WTC11 (cell line): ENCODE measurements at regions not wholly inside any gene's neighbourhood (a gene's known extent, or its start where the extent isn't known, plus 50 kb on each side); places are given as distances from the start of the nearest gene placed in this dataset.
"Not testable (repeated sequence)": the region's sequence is repeated elsewhere in the genome, so short reads cannot be mapped to it uniquely, and the experiment has no call there.

ENCODE experiments used
- ATAC-seq: fragments of 200-7000 bp; cut with Tn5 transposase; 2 replicates; pipeline ENCODE4 v1.10.0; 2021; ENCODE audit warnings: mild to moderate bottlenecking, moderate library complexity
- CTCF ChIA-PET: fragments of 300-600 bp; sonication (Branson Sonifier 250); formaldehyde crosslinking; loops from one replicate; lab custom pipeline; 2021; ENCODE audit warnings: antibody characterized with exemption; lab: Charles Lee
- POLR2A ChIA-PET: fragments of 350-600 bp; sonication (Branson Sonifier 250); formaldehyde crosslinking; loops from one replicate; lab custom pipeline; 2021; ENCODE audit warnings: antibody characterized with exemption; lab: Charles Lee
- DNase-seq: peaks from one replicate; pipeline ENCODE4 v3.0.0; 2021; ENCODE audit warnings: low spot score
- H3K27ac Mint-ChIP-seq: 2 replicates; pipeline ENCODE4 v1.8.0; 2021; ENCODE audit warnings: mixed read lengths
- H3K27me3 Mint-ChIP-seq: 2 replicates; pipeline ENCODE4 v1.8.0; 2021; ENCODE audit warnings: low read depth, mild to moderate bottlenecking, moderate library complexity, mixed read lengths
- H3K36me3 Mint-ChIP-seq: 2 replicates; pipeline ENCODE4 v1.8.0; 2021; ENCODE audit warnings: mixed read lengths
- H3K4me1 Mint-ChIP-seq: 2 replicates; pipeline ENCODE4 v1.8.0; 2022; ENCODE audit warnings: mixed read lengths
- H3K4me3 Mint-ChIP-seq: 2 replicates; pipeline ENCODE4 v1.8.0; 2021; ENCODE audit warnings: mild to moderate bottlenecking, moderate library complexity, mixed read lengths
- H3K9me3 Mint-ChIP-seq: 2 replicates; pipeline ENCODE4 v1.8.0; 2021; ENCODE audit warnings: mixed read lengths
- CREB1 ChIP-seq: sonication (generic); formaldehyde crosslinking; IDR thresholded peaks from 2 replicates; pipeline ENCODE4 v1.8.0; 2023; ENCODE audit warnings: mild to moderate bottlenecking, missing genetic modification reagents
- E2F5 ChIP-seq: sonication (generic); formaldehyde crosslinking; IDR thresholded peaks from 2 replicates; pipeline ENCODE4 v1.8.1; 2022; ENCODE audit warnings: mild to moderate bottlenecking, moderate library complexity, missing genetic modification reagents
- ETV6 ChIP-seq: sonication (generic); formaldehyde crosslinking; IDR thresholded peaks from 2 replicates; pipeline ENCODE4 v1.8.1; 2022; ENCODE audit warnings: mild to moderate bottlenecking, missing genetic modification reagents
- FOXJ3 ChIP-seq: sonication (generic); formaldehyde crosslinking; IDR thresholded peaks from 2 replicates; pipeline ENCODE4 v1.9.0; 2021; ENCODE audit warnings: missing genetic modification reagents, mild to moderate bottlenecking, borderline replicate concordance
- FOXK1 ChIP-seq: sonication (generic); formaldehyde crosslinking; IDR thresholded peaks from 2 replicates; pipeline ENCODE4 v1.8.0; 2022; ENCODE audit warnings: mild to moderate bottlenecking, moderate library complexity, missing genetic modification reagents
- FOXP1 ChIP-seq: sonication (generic); formaldehyde crosslinking; IDR thresholded peaks from 2 replicates; pipeline ENCODE4 v1.8.0; 2022; ENCODE audit warnings: missing genetic modification reagents, mild to moderate bottlenecking, moderate library complexity, borderline replicate concordance
- GABPB1 ChIP-seq: sonication (generic); formaldehyde crosslinking; IDR thresholded peaks from 2 replicates; pipeline ENCODE4 v1.8.1; 2023; ENCODE audit warnings: mild to moderate bottlenecking, missing genetic modification reagents
- GRHL2 ChIP-seq: fragments of 250-450 bp; sonication (Bioruptor Pico); IDR thresholded peaks from 2 replicates; pipeline ENCODE4 v1.8.0; 2022; ENCODE audit warnings: mild to moderate bottlenecking, moderate library complexity; ENCODE audit not compliant: insufficient replicate concordance, severe bottlenecking
- KAT7 ChIP-seq: sonication (generic); formaldehyde crosslinking; IDR thresholded peaks from 2 replicates; pipeline ENCODE4 v1.8.1; 2023; ENCODE audit warnings: missing genetic modification reagents, mild to moderate bottlenecking, borderline replicate concordance
- MAX ChIP-seq: sonication (generic); formaldehyde crosslinking; IDR thresholded peaks from 2 replicates; pipeline ENCODE4 v1.8.0; 2022; ENCODE audit warnings: mild to moderate bottlenecking, missing genetic modification reagents
- PRDM15 ChIP-seq: sonication (generic); formaldehyde crosslinking; IDR thresholded peaks from 2 replicates; pipeline ENCODE4 v1.8.0; 2022; ENCODE audit warnings: missing genetic modification reagents
- RELA ChIP-seq: sonication (generic); formaldehyde crosslinking; IDR thresholded peaks from 2 replicates; pipeline ENCODE4 v1.8.1; 2022; ENCODE audit warnings: missing genetic modification reagents, mild to moderate bottlenecking, borderline replicate concordance
- SOX15 ChIP-seq: fragments of 250-450 bp; sonication (Bioruptor Pico); IDR thresholded peaks from 2 replicates; pipeline ENCODE4 v1.9.0; 2021; ENCODE audit warnings: mild to moderate bottlenecking
- TEAD1 ChIP-seq: sonication (generic); formaldehyde crosslinking; IDR thresholded peaks from 2 replicates; pipeline ENCODE4 v1.8.0; 2022; ENCODE audit warnings: mild to moderate bottlenecking, missing genetic modification reagents
- ZNF423 ChIP-seq: fragments of 250-450 bp; sonication (Bioruptor Pico); IDR thresholded peaks from 2 replicates; pipeline ENCODE4 v2.1.2; 2022; ENCODE audit warnings: mild to moderate bottlenecking, moderate library complexity
- TF ChIP-seq, protein P1 (sequence below): fragments of 200-600 bp; IDR thresholded peaks from 2 replicates; pipeline ENCODE4 v1.8.0; 2022; ENCODE audit warnings: antibody characterized with exemption

GRCh38 chr2:53586733-53587612, 180.6 kb upstream of the CHAC2 start:
- not testable (repeated sequence) for H3K27me3 Mint-ChIP-seq
- peak; percentile 22 for DNase-seq
- TF ChIP-seq FOXK1 (CRISPR knock-in tag) = peak; percentile 84; the same call in 1 of the 2 replicates
- TF ChIP-seq, all 79 proteins: peak for 1; not testable (repeated sequence) for 78
- POLR2A ChIA-PET = interaction anchor here (0.7 kb wide), 1 partner anchor 49 kb away, joined by 3 read pairs; no protein-coding TSS in a partner anchor
- Mint-ChIP-seq H3K4me1 (peaks cover 13% of the 10 kb centered on the region), H3K27ac (peak overlapping the region; percentile 91), H3K4me3 (peak overlapping the region; percentile 75)
- CTCF ChIA-PET, ATAC-seq, H3K36me3 Mint-ChIP-seq, H3K9me3 Mint-ChIP-seq: not testable (repeated sequence)

DNA sequence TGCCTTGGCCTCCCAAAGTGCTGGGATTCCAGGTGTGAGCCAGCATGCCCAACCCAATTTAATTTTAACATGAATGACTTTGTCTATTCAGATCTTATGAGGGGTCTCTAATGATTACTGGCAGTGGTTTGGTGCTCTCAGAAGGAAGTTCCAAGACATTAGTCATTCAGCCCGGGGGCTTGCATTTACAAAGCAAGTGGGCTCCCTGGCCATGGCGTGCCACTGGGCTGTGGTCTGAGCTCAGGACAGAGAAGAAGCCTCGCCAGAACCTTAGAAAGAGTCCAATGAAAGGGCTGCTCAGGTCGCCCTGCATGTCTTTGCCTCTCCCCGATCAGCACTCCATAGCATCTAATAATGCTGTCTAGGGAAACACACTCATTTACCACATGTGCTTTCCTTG, 182.6 kb upstream of the CHAC2 start:
- Mint-ChIP-seq H3K27me3 (no peaks in the 10 kb centered on the region), H3K4me3 (no peak overlapping the region), H3K4me1 (peaks cover 13% of the 10 kb centered on the region), H3K36me3 (no peaks in the 10 kb centered on the region), H3K9me3 (no peaks in the 10 kb centered on the region), H3K27ac (no peak overlapping the region)
- ATAC-seq (no peak; the same call in 1 of the 2 replicates), DNase-seq (no peak)
- ChIA-PET POLR2A (no interaction called here), CTCF (no interaction called here)
- TF ChIP-seq, protein P1, sequence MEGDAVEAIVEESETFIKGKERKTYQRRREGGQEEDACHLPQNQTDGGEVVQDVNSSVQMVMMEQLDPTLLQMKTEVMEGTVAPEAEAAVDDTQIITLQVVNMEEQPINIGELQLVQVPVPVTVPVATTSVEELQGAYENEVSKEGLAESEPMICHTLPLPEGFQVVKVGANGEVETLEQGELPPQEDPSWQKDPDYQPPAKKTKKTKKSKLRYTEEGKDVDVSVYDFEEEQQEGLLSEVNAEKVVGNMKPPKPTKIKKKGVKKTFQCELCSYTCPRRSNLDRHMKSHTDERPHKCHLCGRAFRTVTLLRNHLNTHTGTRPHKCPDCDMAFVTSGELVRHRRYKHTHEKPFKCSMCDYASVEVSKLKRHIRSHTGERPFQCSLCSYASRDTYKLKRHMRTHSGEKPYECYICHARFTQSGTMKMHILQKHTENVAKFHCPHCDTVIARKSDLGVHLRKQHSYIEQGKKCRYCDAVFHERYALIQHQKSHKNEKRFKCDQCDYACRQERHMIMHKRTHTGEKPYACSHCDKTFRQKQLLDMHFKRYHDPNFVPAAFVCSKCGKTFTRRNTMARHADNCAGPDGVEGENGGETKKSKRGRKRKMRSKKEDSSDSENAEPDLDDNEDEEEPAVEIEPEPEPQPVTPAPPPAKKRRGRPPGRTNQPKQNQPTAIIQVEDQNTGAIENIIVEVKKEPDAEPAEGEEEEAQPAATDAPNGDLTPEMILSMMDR = no peak
- TF ChIP-seq SOX15 (CRISPR knock-in tag) (no peak), PRDM15 (CRISPR knock-in tag) (no peak), CREB1 (CRISPR knock-in tag) (no peak)

- TF ChIP-seq GRHL2 (CRISPR knock-in tag) = no peak
- Mint-ChIP-seq H3K9me3 (no peaks in the 10 kb centered on the region), H3K4me1 (peaks cover 13% of the 10 kb centered on the region), H3K4me3 (no peak overlapping the region), H3K27me3 (peaks cover 2% of the 10 kb centered on the region; the same call in 1 of the 2 replicates), H3K36me3 (no peaks in the 10 kb centered on the region), H3K27ac (no peak overlapping the region)
- CTCF ChIA-PET = no interaction called here
- DNase-seq (no peak), ATAC-seq (no peak)
- POLR2A ChIA-PET = no interaction called here
These were observed 184.0 kb upstream of the CHAC2 start for GRCh38 chr2:53583583-53583982.

GRCh38 chr2:53582556-53582955, 185.0 kb upstream of the CHAC2 start:
- Mint-ChIP-seq H3K27ac (no peak overlapping the region), H3K27me3 (peaks cover 2% of the 10 kb centered on the region; the same call in 1 of the 2 replicates), H3K36me3 (no peaks in the 10 kb centered on the region), H3K4me1 (peaks cover 13% of the 10 kb centered on the region), H3K4me3 (no peak overlapping the region), H3K9me3 (no peaks in the 10 kb centered on the region)
- TF ChIP-seq FOXJ3 (no peak), RELA (CRISPR knock-in tag) (no peak), MAX (CRISPR knock-in tag) (no peak), FOXP1 (CRISPR knock-in tag) (no peak), TEAD1 (CRISPR knock-in tag) (no peak), KAT7 (CRISPR knock-in tag) (no peak), GABPB1 (CRISPR knock-in tag) (no peak), ETV6 (CRISPR knock-in tag) (no peak), E2F5 (CRISPR knock-in tag) (no peak), ZNF423 (no peak)
- ChIA-PET POLR2A (no interaction called here), CTCF (no interaction called here)
- ATAC-seq = no peak
- DNase-seq = no peak
